Thymus (tissue), 11 donors: ENCODE measurements at regions not wholly inside any gene's neighbourhood (a gene's known extent, or its start where the extent isn't known, plus 50 kb on each side); places are given as distances from the start of the nearest gene placed in this dataset.

Experiments used
- DNase-seq, 9 donors: peaks; one replicate each; pipeline ENCODE4 v3.0.0-alpha.2; 2013; ENCODE audit warnings: low spot score in 9 of 9, low read depth in 6 of 9, missing footprints in 1 of 9
- H3K27ac ChIP-seq, 2 donors: one replicate each; pipeline ENCODE4 v1.5.1; 2013; ENCODE audit warnings: control low read depth in 1 of 2, low read depth in 1 of 2, low read length in 1 of 2, mild to moderate bottlenecking in 1 of 2, moderate library complexity in 1 of 2
- H3K27me3 ChIP-seq, 2 donors: one replicate each; pipeline ENCODE4 v1.5.1; 2013; ENCODE audit warnings: low read length in 1 of 2; ENCODE audit not compliant: control insufficient read depth in 2 of 2, insufficient read depth in 1 of 2
- H3K36me3 ChIP-seq, 2 donors: one replicate each; pipeline ENCODE4 v1.5.1; 2013; ENCODE audit warnings: low read length in 1 of 2, mild to moderate bottlenecking in 1 of 2, moderate library complexity in 1 of 2; ENCODE audit not compliant: control insufficient read depth in 2 of 2, insufficient read depth in 2 of 2
- H3K4me1 ChIP-seq, 2 donors: one replicate each; pipeline ENCODE4 v1.5.1; 2013; ENCODE audit warnings: low read length in 2 of 2; ENCODE audit not compliant: control insufficient read depth in 2 of 2, insufficient read depth in 2 of 2
- H3K4me3 ChIP-seq, 2 donors: one replicate each; pipeline ENCODE4 v1.5.1; 2013; ENCODE audit warnings: low read length in 2 of 2, control low read depth in 1 of 2, mild to moderate bottlenecking in 1 of 2
- H3K9me3 ChIP-seq, 2 donors: one replicate each; pipeline ENCODE4 v1.5.1; 2013; ENCODE audit warnings: low read length in 1 of 2, mild to moderate bottlenecking in 1 of 2; ENCODE audit not compliant: control insufficient read depth in 2 of 2, insufficient read depth in 1 of 2
- WGBS: extraction: QIAGEN DNeasy Blood & Tissue Kit; methylation state at CpG from one replicate; pipeline ENCODE4 v1.1.7; 2013; 5-methylcytosine and 5-hydroxymethylcytosine counted together
- donor health status: healthy.

DNA sequence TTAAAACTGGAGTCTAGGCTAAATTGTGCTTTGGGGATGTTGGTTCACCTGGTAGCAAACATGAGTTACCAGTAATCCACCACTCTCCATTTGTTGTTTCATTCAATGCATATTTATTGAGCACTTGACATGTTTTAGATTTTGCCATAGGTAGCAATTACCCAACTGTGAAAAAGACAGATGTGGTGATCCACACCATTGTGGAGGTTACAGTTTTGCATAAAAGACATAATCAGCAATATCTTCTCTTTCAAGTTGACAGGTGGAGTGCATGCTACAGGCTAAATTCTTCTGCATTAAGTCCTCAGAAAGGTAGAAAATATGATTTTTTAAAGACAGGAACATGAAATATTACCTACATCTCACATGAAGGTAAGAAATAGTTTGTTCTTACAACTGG, 143.0 kb upstream of the TSHZ2 start:
- no peak overlapping the region for H3K4me3 ChIP-seq
- H3K9me3 ChIP-seq, result no peaks in the 10 kb centered on the region
- H3K36me3 ChIP-seq, result no peaks in the 10 kb centered on the region
- H3K4me1 ChIP-seq, result no peaks in the 10 kb centered on the region
- DNase-seq, result no peak
- H3K27me3 ChIP-seq, result no peaks in the 10 kb centered on the region
- H3K27ac ChIP-seq, result no peak overlapping the region

DNA sequence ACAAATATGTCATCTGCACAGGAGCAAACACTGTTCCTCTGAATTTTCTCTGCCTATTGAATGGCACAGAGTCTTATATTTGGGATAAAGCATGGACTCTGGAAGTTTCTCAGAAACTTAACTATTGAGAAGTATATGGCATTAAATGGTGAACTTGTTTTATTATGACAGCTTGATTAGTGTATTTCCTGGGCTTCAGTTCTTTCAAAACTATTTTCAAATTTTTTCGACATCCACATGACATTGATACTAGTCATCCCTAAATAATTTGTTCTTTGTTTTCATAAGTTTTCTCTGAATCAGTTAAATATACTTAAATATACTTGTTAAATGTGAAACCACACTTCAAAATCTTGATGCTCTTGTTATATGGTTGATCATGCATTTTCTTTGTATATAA, 144.0 kb upstream of the TSHZ2 start:
- H3K27ac ChIP-seq, result no peak overlapping the region
- H3K4me3 ChIP-seq, result no peak overlapping the region
- no peaks in the 10 kb centered on the region for H3K27me3 ChIP-seq
- no peak for DNase-seq
- 99% methylated on average over 1 of the region's 1 CpG for WGBS
- no peaks in the 10 kb centered on the region for H3K4me1 ChIP-seq
- H3K36me3 ChIP-seq, result no peaks in the 10 kb centered on the region
- H3K9me3 ChIP-seq, result no peaks in the 10 kb centered on the region

DNA sequence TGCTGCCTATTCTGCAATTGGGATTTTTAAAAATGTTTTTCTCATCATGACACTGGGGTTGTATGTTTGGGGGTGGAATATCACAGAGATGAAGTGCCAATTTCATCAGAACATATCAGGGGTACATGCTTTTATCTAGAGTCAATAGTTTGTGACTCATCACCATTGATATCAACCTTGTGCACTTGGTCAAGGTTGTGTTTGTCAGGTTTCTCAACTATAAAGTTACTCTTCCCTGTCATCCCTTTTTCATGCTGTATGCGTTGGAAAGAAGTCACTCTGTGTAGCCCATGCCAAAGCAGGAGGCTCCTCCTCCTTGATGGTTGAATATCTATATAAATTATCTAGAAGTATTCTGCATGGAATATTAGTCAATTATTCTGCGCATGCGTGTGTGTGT, 145.4 kb upstream of the TSHZ2 start:
- no peak overlapping the region for H3K4me3 ChIP-seq
- WGBS, result 79% methylated on average over 3 of the region's 3 CpGs
- H3K4me1 ChIP-seq, result no peaks in the 10 kb centered on the region
- H3K27ac ChIP-seq, result no peak overlapping the region
- H3K27me3 ChIP-seq, result no peaks in the 10 kb centered on the region
- no peak for DNase-seq
- no peaks in the 10 kb centered on the region for H3K36me3 ChIP-seq
- H3K9me3 ChIP-seq, result no peaks in the 10 kb centered on the region

DNA sequence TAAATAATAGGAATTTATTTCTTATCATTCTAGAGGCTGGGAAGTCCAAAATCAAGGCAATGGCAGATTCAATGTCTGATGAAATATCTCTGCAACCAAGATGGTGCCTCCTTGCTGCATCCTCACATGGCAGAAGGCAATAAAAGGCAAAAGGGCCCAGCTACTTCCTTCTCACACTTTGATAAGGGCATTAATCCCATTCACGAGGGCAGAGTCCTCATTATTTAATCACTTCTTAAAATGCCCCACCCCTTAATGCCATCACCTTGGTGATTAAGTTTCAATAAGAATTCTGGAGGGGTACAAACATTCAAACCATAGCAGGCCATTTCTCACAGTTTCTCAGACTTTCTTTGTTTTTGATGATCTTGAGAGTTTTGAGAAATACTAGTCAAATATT, 145.8 kb upstream of the TSHZ2 start:
- no peaks in the 10 kb centered on the region for H3K9me3 ChIP-seq
- H3K27ac ChIP-seq, result no peak overlapping the region
- no peaks in the 10 kb centered on the region for H3K4me1 ChIP-seq
- no peaks in the 10 kb centered on the region for H3K27me3 ChIP-seq
- 85% methylated on average over 1 of the region's 1 CpG for WGBS
- no peaks in the 10 kb centered on the region for H3K36me3 ChIP-seq
- DNase-seq, result no peak
- H3K4me3 ChIP-seq, result no peak overlapping the region

DNA sequence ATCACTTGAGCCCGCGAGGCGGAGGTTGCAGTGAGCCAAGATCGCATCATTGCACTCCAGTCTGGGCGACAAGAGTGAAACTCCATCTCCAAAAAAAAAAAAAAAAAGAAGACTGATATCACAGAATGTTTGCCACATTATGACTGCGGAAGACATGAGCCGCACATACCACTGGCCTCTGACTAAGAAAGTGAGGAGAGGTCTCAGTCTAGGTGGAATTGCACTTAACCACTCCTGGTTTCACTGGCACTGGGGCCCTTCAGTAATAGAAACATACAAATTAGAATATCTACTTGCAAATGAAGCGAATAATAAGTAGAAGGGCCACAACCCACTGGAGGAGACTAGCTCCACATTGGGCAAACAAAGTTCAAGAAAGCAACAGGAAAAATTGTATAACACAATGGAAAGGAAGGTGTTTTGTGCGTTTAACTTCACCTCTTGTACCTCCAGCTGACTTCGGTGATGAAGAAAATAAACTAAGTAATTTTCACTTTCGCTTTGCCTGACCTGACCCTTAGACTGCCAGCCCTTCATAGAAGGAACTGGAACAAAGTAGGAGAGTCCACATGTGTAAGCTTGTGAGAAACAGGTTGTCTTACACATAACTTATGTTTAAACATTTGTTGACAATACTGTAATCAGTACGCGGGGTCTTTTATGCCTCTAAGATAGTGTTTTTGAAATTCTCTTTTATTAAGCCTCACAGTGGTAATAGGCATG, 147.5 kb upstream of the TSHZ2 start:
- WGBS, result 91% methylated on average over 13 of the region's 13 CpGs
- H3K4me1 ChIP-seq, result no peaks in the 10 kb centered on the region
- no peaks in the 10 kb centered on the region for H3K9me3 ChIP-seq
- no peak overlapping the region for H3K27ac ChIP-seq
- no peak overlapping the region for H3K4me3 ChIP-seq
- H3K27me3 ChIP-seq, result no peaks in the 10 kb centered on the region
- H3K36me3 ChIP-seq, result no peaks in the 10 kb centered on the region
- no peak for DNase-seq

DNA sequence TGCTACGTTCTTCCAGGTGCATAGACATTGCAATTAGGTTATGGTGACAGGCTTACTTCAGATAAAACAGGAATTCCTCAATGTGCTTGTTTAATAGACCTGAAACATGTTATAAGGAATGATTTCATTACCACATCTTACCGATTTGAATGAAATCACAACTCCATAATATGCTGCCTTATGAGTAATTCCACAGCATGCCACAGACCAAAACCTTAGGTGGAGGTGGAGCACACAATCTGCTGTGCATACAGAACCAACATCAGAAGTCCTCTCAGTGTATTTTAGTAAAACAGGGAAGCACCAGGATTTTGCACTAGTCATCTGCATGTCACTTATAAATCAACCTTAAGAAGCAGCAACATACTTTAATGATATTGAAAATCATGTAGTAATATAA, 148.9 kb upstream of the TSHZ2 start:
- Histone ChIP-seq H3K4me3 (no peak overlapping the region), H3K27me3 (no peaks in the 10 kb centered on the region), H3K4me1 (no peaks in the 10 kb centered on the region), H3K36me3 (no peaks in the 10 kb centered on the region), H3K27ac (no peak overlapping the region), H3K9me3 (no peaks in the 10 kb centered on the region)
- 91% methylated on average over 2 of the region's 2 CpGs for WGBS
- DNase-seq, result no peak

DNA sequence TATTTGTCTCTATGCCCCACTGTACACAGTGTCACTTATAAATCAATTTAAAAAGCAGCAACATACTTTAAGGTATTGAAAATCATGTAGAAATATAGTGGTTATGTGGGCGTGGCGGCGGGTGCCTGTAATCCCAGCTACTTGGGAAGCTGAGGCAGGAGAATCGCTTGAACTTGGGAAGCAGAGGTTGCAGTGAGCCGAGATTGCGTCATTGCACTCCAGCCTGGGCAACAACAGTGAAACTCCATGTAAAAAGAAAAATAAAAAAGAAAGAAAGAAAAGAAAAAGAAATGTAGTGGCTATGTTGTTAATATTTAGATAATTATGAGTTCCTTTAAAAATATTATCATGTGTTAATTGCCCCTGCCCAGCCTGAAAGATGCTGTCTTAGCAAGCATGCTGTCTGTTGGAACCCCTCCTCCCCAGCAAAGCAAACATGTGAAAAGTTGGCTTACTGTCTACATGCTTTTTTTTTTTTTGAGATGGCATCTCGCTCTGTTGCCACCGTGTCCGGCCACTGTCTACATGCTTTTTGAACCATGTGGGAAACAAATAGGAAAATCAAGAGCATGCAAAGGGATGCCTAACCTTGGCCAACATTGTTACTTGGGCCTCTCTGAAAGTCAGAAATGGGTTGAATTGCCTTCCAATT, 151.4 kb upstream of the TSHZ2 start:
- Histone ChIP-seq H3K9me3 (no peaks in the 10 kb centered on the region), H3K4me1 (no peaks in the 10 kb centered on the region), H3K27me3 (no peaks in the 10 kb centered on the region), H3K27ac (no peak overlapping the region), H3K36me3 (no peaks in the 10 kb centered on the region), H3K4me3 (no peak overlapping the region)
- no peak for DNase-seq
- 96% methylated on average over 9 of the region's 9 CpGs for WGBS

DNA sequence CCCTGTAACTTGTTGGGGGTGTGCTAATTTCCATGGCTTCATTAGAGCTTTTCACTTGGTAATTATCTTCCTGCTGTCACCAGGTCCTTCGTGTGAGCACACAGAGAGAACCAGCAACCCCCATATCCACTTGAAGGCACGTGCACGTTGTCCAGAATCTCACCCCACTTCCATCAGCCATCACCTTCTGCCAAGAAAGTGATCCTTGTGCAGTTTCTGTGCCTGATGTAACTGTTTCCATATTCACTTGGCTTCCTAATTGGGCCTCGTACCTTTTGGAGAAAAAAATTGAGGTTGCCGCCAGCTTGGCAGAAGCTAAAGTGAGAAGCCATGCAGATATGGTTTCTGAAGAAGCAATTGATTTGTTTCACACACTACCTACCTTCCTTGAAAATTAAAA, 153.7 kb upstream of the TSHZ2 start:
- WGBS, result 91% methylated on average over 5 of the region's 5 CpGs
- no peaks in the 10 kb centered on the region for H3K4me1 ChIP-seq
- H3K9me3 ChIP-seq, result no peaks in the 10 kb centered on the region
- DNase-seq, result no peak
- H3K27ac ChIP-seq, result no peak overlapping the region
- no peak overlapping the region for H3K4me3 ChIP-seq
- no peaks in the 10 kb centered on the region for H3K27me3 ChIP-seq
- H3K36me3 ChIP-seq, result no peaks in the 10 kb centered on the region

DNA sequence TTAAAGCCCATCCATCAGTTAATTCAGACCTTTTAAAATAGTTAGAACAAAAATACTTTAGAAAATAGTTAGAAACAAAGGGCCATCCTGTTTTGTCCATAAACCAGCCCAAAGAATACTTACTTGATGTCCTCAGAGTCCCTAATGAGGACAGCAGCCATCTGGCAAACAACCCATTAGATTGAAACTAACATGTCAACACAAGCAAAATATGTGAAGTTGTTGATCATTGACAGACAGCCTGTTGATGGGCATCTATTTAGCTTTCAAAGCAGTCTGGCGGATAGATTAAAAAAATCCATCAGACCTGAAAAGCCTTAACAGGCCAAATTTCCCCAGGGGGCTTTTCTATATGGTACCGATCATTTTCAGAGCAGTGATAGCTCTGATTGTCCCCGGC, 154.2 kb upstream of the TSHZ2 start:
- no peaks in the 10 kb centered on the region for H3K27me3 ChIP-seq
- no peaks in the 10 kb centered on the region for H3K4me1 ChIP-seq
- H3K4me3 ChIP-seq, result no peak overlapping the region
- 94% methylated on average over 3 of the region's 3 CpGs for WGBS
- H3K27ac ChIP-seq, result no peak overlapping the region
- H3K36me3 ChIP-seq, result no peaks in the 10 kb centered on the region
- no peaks in the 10 kb centered on the region for H3K9me3 ChIP-seq
- DNase-seq, result no peak
